DOHH2 (cell line): ENCODE measurements at regions not wholly inside any gene's neighbourhood (a gene's known extent, or its start where the extent isn't known, plus 50 kb on each side); places are given as distances from the start of the nearest gene placed in this dataset.

ENCODE experiments used
- EZH2phosphoT487 ChIP-seq: fragments of 200-600 bp; sonication (generic); IDR thresholded peaks from 2 replicates; pipeline ENCODE4 v1.6.1; 2017; ENCODE audit warnings: borderline replicate concordance, mild to moderate bottlenecking, antibody characterized with exemption, low read length, moderate library complexity, mixed read lengths
- TF ChIP-seq, protein P1 (sequence below): fragments of 200-600 bp; sonication (generic); IDR thresholded peaks from one replicate; pipeline ENCODE4 v1.5.1; 2014; ENCODE audit warnings: antibody characterized with exemption, mild to moderate bottlenecking, low read depth, low read length; ENCODE audit not compliant: poor library complexity, severe bottlenecking

GRCh38 chr13:47548294-47548840, 452.7 kb downstream of the SUCLA2 start:
- TF ChIP-seq, protein P1, sequence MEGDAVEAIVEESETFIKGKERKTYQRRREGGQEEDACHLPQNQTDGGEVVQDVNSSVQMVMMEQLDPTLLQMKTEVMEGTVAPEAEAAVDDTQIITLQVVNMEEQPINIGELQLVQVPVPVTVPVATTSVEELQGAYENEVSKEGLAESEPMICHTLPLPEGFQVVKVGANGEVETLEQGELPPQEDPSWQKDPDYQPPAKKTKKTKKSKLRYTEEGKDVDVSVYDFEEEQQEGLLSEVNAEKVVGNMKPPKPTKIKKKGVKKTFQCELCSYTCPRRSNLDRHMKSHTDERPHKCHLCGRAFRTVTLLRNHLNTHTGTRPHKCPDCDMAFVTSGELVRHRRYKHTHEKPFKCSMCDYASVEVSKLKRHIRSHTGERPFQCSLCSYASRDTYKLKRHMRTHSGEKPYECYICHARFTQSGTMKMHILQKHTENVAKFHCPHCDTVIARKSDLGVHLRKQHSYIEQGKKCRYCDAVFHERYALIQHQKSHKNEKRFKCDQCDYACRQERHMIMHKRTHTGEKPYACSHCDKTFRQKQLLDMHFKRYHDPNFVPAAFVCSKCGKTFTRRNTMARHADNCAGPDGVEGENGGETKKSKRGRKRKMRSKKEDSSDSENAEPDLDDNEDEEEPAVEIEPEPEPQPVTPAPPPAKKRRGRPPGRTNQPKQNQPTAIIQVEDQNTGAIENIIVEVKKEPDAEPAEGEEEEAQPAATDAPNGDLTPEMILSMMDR = no peak
- no peak for TF ChIP-seq EZH2phosphoT487
